ENCODE measurements at regions not wholly inside any gene's neighbourhood (a gene's known extent, or its start where the extent isn't known, plus 50 kb on each side); places are given as distances from the start of the nearest gene placed in this dataset.

DNA sequence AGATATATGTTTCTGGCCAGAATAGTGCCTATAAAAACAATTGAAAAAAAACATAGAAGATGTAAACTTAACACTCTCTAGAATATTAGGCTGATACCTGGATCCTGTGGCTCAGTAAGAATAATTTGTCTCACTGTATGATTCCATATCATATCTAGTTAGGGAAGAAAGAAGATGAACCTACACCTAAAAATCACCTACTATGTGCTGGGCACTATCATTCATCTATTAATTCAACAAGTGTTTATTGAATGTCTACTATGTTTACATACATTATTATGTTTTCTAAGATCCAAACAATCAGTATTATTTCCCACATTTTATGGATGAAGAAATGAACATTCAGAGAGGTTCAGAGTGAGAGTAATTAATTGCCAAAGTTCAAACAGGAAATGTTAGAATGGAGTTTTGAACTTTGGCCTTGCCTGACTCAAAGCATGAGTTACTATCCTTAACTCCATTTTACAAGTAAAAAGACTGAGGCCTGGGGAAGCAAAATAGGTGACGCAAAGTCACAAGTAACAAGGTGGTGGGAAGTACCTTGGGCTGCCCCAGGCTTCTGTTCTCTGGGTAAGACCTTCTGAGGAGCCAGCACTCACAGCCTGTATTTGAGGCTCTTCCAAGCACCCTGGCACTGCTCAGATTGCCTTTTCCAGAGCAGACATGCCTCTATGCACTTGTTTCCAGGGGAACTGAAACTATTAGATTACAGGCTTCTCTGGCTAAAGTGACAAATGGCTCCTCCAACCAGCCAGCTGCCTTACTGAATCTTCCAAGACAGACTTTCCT, 111.1 kb upstream of the ACSL4 start:
- DNase-seq (ENCODE audit: low spot score), result no peak

DNA sequence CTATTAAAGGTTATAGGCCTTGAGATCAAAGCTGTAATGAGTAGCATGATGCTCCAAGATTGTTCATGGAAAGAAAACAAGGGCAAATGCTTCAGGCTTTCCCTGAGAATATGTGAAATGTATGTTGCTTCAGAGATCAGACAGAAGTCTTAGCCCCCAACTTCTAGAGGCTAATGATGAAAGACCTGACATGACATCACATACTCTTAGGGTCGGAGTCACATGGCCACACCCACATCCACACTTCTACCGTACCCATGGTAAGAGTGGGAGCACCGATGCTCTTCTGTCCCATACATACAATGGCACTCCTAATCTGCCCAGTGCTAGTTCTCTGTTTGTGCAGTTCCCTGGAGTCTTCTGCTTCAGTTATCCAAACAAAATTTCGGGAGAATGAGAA, 111.9 kb upstream of the ACSL4 start:
- DNase-seq (ENCODE audit: low spot score), result no peak

DNA sequence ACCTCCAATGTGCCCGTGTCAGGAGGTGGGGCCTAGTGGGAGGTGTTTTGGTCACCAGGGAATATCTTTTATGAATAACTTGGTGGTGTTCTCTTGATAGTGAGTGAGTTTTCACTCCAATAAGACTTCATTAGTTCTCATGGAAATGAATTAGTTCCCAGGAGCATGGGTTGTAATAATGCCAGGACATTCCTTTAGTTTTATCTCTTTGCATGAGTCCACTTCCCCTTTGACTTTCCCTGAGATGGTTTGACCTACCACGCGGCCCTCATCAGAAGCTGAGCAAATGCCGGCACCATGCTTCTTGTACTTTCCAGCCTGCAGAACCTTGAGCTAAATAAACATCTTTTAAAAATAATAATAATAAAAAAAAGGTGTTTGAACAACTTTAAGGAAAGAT, 112.9 kb upstream of the ACSL4 start:
- DNase-seq (ENCODE audit: low spot score), result no peak

DNA sequence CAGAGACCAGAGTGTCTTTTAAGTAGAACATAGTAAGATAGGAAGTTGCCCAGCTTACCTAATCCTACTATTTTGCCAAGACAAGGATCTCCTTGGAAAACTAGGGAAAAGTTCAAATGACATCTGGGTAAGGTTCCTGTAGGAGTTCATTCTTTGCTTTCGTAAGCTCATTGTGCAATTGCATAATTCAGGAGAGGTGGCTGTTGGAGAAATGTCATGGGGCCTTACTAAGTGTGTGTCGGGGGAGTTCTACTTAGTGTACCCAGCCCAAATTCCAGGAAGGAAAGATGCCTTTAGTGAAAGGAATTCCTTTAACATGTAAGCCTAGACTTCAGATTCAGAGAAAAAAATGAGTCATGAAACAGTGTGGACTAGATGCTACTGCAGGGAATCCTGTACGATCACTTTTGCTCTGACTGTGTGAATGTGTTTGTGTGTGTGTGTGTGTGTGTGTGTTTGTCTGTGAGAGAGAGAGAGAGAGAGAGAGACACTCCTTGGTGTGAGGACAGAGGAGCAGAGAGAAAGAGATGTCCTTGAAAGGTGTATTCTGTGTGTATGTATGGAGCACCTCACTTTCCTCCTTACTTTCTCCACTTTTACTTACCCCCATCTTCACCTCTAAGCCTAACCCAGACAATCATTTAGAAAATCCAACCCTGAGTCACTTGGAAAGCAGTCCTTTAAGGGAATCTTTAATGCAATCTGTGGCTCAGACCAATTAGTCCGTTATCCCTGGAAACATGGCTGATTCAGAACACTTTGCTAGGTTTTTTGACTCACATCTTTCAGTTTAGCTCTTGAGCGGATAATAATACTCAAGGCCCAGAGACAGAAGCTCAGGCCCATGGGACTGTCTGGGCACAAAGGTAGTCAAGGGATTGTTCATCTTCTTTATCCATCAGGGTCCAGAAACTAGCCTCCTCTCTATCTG, 114.5 kb upstream of the ACSL4 start:
- DNase-seq (ENCODE audit: low spot score), result no peak

DNA sequence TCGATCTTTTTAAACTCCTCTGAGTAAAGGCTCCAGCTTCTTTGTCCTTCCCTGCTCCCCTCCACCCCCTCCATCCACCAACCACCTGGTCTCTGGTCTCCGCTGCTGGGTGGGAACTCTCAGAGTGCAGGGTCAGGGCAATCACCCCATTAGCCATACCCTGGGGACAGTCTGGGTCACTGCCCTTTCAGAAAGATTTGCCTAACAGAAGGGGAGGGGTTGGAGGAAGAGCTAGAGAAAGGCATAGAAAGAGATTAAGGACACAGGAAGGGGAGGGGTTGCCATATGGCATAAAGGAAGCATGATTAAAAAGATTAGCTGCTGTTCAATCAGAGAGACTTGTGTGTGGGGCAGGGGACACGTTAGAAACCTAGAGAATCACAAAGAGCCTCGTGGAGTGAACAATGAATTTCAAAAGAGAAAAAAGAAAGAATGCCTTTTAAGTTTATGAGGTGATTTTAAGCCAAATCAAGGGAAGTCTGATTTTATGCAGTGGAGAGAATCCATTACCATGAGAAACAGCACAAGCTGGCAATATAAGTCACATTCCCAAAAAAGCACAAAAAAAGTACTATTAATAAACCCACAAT, 115.5 kb upstream of the ACSL4 start:
- DNase-seq (ENCODE audit: low spot score), result peak; percentile 14

DNA sequence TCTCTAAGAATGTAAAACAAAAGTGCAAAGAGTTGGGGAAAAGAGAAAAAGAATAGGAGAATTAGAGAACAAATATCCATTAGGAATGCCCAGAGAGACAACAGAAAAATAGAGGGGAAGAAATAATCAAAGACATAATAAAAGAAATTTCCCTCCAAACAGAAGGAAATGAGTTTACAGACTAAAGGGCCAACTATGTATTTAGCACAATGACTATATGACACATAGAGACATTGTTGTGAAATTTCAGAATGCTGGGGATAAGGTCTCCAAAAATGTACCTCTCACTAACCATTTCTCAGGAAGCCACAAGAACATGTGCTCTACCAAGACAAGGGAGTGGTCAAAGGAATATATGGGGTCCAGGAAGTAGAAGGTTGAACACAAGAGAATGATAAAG, 121.0 kb upstream of the ACSL4 start:
- no peak for DNase-seq (ENCODE audit: low spot score)

DNA sequence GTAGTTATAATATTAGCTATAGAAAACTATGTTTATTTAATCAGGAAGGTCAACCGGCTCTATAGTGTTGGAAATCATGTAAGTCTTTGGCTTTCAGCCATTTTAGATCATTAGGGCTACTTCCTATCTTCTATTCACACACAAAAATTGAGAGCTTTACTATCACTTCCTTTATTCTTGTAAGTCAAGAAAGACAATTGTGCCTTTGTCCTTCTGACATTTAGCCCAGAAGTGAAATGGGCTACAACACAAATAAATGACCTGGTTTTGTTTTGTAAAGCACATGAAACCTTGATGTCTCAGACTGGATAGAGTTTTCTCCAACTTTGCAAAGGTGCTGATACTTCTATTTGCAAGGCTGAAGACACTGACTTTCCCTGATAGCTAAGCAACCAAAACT, 122.4 kb upstream of the ACSL4 start:
- no peak for DNase-seq (ENCODE audit: low spot score)

DNA sequence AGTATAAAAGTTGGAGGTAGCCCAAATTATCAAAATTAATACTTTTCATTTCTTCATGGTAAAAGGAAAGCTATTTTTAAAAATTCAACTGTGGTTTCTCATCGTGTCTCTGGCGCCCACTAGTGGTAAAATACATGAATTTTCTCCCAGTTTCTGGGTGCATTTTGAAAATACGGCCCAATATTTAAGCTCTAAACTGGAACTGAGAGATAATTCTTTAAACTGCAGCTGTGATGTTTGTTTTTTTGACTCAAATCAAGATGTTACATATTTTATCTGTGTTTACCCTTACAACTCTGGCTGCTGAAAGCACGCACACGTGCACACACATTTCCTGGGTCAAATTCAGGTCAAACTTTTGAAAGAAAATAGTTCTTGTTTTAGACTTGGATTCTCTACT, 123.9 kb upstream of the ACSL4 start:
- peak; percentile 16 for DNase-seq (ENCODE audit: low spot score)

DNA sequence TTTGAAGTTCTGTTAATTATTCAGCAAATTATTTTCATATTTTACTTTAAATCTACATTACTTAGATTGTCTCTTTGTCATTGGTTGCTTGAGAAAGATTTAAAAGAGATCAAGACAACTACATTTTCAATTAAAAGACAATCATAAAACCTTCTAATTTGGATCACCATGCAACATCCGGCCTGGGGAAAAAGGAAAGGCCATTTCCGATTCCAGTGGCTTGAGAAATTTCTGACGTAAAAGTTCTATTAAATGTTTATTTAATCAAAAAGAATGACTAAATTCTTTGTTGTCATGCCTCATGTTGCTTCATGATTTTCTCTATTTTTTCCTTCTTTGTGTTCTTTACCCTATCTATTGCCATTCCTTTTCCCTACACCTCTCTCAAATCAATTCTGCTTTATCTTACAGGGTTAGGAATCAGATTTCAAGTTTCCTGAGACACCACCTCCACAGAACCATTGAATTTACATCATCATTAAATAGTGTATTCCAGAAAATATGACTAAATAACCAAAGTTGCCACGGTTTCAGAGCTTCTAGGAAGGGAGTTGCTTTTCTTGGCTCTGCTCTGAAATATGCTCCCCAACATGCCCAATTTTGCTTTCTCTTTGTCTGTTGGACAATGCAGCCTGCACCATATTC, 124.6 kb upstream of the ACSL4 start:
- no peak for DNase-seq (ENCODE audit: low spot score)

DNA sequence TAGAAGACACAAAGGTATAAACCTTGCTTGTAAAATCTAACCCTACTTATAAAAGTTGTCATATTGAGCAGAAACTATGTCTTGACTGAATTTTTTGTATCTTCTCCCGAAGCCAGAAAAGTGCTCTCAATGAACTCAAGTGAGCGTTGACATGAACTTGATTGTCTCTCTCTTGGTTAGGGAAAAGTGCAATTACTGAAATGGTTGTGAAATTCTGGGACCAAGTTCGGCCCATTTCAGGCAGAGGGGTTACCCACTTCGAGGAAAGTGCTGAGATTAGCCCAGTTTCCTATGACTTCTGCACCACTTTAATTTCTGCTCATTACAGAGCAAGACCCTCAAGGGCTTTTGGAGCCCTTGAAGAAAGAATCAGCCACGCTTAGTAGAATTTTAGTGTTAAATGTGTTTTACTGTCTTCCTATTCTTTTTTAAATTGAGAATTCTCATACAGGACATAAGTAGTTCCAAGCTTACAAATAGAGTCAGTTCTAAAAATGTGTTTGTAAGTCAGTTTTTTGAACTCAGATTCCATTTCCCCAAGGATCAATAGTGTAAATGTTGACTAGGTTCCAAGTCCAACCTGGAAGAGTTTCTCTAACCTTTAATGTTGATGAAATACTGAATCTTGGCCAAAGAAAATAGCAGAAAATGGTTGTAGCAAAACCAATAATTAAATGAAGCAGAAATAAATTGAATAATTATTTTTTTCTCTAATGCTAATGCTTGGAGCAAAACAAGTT, 125.7 kb upstream of the ACSL4 start:
- no peak for DNase-seq (ENCODE audit: low spot score)

DNA sequence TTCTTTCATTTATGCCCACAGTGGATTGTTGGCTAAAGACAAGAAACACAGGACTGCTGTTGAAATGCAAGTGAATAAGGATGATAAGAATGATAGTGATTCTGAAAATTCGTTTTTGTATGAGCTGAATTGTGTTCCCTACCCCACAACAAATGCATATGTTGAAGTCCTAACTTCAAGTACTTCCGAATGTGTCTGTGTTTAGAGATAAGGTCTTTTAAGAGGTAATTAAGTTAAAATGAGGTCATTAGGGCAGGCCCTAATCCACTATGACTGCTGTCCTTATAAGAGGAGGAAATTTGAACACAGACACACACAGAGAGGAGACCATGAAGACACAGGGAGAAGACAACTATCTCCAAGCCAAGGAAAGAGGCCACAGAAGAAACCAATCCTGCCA, 126.6 kb upstream of the ACSL4 start:
- DNase-seq (ENCODE audit: low spot score), result no peak

DNA sequence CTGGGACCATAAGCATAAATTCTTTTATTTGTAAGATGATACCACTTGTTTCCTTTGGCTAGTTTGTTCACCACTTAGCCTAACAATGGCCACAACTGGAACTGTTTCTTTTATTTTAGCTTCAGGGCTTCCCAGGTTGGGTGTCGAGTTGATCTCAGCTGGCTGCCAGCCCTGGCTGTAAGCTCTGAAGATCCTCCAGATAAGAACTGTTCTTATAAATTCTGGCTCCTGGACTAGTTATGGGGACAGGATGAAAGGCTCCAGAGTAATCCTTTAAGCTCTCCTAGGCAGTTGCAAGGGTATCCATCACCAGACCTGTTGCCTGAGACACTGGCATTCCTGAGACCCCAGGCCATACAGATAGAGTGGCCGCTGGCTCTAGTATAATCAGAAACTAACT, 129.4 kb upstream of the ACSL4 start:
- DNase-seq (ENCODE audit: low spot score), result no peak

DNA sequence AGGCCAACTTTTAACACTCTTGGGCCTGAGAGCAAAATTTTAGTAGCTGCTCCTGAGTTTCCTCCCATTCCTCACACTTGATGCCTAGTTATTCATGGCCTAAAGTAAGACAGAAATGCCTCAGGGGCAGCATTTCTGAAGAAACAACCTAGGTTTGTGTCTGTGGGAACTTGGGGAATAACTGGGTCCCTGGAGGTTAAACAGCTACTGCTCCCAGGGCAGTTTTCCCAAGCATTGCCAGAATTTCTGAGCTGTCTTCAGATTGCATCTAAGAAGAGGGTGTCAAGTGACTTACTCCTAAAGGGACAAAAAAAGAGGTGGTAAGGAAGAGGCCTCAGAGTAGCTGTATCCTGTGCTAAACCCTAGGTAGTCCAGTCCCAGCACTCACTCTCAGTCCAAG, 130.8 kb upstream of the ACSL4 start:
- no peak for DNase-seq (ENCODE audit: low spot score)

DNA sequence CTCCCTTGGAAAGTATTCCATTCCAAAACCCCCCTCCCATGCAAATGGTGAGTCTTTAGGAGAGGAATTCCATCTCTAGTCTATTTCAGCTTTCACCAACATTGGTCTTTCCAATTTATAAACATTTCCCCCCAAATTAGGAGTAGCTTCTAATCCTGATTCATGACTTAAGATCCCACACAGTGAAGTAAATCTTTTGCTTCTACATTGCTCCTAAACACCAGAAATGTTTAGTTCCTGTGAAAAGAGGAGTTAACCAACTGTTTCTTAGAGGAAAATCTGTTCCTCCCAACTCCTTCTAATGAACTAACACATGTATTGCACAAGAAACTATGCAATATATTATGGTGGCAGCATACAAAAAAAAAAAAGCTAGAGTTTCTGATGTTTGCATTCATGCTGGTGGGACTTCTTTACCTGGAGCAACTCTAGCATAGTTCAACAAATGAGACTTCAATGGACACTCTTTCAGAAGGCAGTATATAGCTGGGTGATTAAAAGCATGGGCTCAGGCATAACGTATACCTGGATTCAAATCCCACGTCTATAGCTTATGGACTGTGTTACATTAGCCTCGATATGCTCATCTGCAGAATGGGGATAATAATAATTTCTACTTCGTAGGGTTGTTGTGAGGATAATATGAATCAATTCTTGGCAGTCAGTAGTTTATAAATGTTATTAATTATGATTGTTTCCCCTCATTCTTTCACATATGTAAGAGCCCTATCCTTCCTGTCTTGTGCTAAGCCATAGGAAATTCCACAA, 131.6 kb upstream of the TMEM164 start:
- no peak for DNase-seq (ENCODE audit: low spot score)

DNA sequence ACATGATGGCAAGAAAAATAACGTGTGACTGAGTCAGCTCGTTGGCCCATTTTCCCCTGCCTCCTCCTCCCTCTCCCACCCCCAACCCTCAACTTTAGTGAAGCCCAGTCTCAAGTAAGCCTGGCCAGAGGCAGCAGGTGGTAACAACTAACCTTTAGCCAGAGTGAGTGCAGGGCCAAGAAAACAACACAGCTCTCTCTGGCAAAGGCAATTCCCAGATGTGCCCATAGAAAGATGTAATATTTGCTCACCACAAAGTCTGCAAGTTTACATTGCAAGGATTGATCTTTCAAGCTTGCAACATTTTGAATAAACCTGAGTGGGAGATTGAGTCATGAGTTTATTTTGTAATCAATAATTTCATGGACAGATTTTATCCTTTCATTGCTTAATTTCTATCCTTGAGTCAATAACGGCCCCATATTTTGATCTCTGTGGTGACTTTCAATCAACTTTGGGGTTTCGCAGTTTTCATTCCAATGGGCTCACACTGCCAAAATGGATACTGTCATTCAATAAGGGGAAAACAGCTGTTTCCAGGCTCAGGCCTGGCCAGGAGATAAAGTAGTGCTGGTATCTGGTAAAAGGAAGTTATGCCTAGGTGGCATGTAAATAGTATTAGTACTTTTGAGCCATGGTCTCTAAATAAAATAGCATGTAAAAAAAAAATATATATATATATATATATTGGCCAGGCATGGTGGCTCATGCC, 130.7 kb upstream of the TMEM164 start:
- DNase-seq (ENCODE audit: low spot score), result no peak

DNA sequence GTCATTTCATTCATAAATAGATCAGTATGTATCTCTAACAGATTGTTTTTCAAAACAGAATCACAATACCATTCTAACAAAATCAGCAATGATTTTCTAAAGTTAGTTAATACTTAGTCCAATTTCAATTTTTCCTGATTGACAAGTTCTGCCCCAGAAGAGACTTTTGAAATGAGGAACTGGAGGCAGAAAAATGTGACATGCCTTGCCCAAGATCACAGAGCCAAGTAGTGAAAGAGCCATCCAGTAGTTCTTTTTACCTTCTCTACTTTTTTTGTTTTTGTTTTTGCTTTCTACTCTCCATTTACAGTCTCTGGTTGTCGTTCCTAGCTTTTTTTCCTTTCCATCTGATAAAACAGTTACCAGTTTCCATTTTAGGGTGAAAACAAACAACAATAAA, 129.3 kb upstream of the TMEM164 start:
- DNase-seq (ENCODE audit: low spot score), result no peak

DNA sequence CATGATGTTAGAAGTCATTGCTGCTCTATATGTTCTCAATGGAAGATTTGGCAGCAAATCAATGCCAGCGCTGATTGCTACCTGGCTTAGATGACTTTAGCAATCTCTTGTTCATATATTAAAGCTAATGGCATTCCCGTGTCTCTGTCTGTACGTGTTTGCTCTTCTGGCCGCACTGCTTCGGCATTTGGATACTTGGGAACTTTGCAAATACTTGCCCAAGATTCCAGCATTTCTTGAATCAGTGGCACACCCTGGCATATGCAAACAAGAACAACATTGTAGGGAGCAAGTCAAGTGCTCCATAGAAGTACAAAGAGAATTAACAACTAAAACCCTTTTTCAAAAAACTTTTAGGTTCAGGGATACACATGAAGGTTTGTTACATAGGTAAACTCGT, 128.9 kb upstream of the TMEM164 start:
- no peak for DNase-seq (ENCODE audit: low spot score)

DNA sequence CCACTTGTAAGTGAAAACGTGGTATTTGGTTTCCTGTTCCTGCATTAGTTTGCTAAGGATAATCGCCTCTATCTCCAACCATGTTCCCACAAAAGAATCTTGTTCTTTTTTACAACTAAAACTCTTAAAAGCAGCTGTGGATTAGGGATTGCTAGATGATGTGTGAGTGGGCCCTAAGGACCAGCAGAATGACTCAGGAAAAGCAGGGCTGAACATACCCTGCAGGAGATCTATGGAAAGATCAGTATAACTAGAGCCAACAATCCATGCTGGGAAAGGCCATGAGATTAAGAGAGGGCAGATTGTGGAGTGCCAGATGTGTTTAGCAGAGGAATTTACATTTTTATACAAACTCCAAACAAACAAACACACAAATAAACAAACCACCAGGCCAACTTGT, 128.4 kb upstream of the TMEM164 start:
- DNase-seq (ENCODE audit: low spot score), result no peak

DNA sequence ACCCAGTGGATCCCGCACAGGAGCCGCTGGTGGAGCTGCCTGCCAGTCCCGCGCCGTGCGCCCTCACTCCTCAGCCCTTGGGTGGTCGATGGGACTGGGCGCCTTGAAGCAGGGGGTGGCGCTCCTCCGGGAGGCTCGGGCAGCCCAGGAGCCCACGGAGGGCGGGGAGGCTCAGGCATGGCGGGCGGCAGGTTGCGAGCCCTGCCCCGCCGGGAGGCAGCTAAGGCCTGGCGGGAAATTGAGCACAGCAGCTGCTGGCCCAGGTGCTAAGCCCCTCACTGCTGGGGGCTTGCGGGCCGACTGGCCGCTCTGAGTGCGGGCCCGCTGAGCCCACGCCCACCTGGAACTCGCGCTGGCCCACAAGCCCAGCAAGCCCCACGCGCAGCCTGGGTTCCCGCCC, 127.1 kb upstream of the TMEM164 start:
- no peak for DNase-seq (ENCODE audit: low spot score)

DNA sequence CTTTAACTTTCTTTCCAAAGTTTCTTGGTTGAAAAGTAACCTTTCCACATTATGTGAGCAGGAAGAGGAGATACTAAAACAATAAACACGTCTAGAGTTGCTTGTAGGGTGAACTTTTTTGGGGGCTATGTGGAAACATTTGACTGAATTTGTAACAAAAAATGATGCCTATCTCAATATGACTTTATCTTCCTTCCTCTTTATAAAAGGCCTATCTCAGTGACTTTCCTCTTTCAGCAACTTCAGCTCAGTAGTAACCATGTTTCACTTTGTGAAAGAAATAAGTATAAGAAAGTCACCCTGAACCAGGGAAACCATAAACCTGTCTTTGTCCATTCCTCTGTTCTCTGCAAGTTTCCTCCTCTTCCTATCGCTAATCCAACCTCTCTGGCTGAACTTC, 124.7 kb upstream of the TMEM164 start:
- no peak for DNase-seq (ENCODE audit: low spot score)

Measured in iPS-NIHi11 (cell line).